H9 (cell line): ENCODE measurements at regions not wholly inside any gene's neighbourhood (a gene's known extent, or its start where the extent isn't known, plus 50 kb on each side); places are given as distances from the start of the nearest gene placed in this dataset.

ENCODE experiments used
- DNase-seq: peaks from one replicate; pipeline ENCODE4 v3.0.0-alpha.2; 2017
- H2AFZ ChIP-seq: one replicate; pipeline ENCODE4 v1.6.1; 2013; ENCODE audit warnings: mild to moderate bottlenecking, low read length, control low read depth, moderate library complexity
- H2AK5ac ChIP-seq: 2 replicates; pipeline ENCODE4 v1.6.1; 2013; ENCODE audit warnings: low read length, control low read depth, mixed read lengths; ENCODE audit not compliant: insufficient read length
- H2BK120ac ChIP-seq: one replicate; pipeline ENCODE4 v1.6.1; 2013; ENCODE audit warnings: low read depth, mild to moderate bottlenecking, low read length, control low read depth, inconsistent platforms; ENCODE audit not compliant: poor library complexity, severe bottlenecking
- H2BK12ac ChIP-seq: 2 replicates; pipeline ENCODE4 v1.6.1; 2013; ENCODE audit warnings: low read length, control low read depth, mixed read lengths, low read depth; ENCODE audit not compliant: insufficient read length
- H2BK15ac ChIP-seq: 2 replicates; pipeline ENCODE4 v1.6.1; 2013; ENCODE audit warnings: low read depth, low read length, control low read depth
- H2BK20ac ChIP-seq: one replicate; pipeline ENCODE4 v1.6.1; 2013; ENCODE audit warnings: low read depth, mild to moderate bottlenecking, low read length, control low read depth, inconsistent platforms; ENCODE audit not compliant: poor library complexity, severe bottlenecking
- H2BK5ac ChIP-seq: 2 replicates; pipeline ENCODE4 v1.6.1; 2013; ENCODE audit warnings: low read length, control low read depth, mixed read lengths; ENCODE audit not compliant: insufficient read length
- H3K14ac ChIP-seq: 2 replicates; pipeline ENCODE4 v1.6.1; 2013; ENCODE audit warnings: low read length, control low read depth; ENCODE audit not compliant: insufficient read depth
- H3K18ac ChIP-seq: 2 replicates; pipeline ENCODE4 v1.6.1; 2013; ENCODE audit warnings: low read depth, mild to moderate bottlenecking, mixed read lengths, low read length, control low read depth; ENCODE audit not compliant: insufficient read length
- H3K23ac ChIP-seq: 2 replicates; pipeline ENCODE4 v1.6.1; 2013; ENCODE audit warnings: low read length, control low read depth, mixed read lengths, low read depth; ENCODE audit not compliant: insufficient read length
- H3K23me2 ChIP-seq: 2 replicates; pipeline ENCODE4 v1.6.1; 2013; ENCODE audit warnings: low read depth, mild to moderate bottlenecking, mixed read lengths, low read length, control low read depth; ENCODE audit not compliant: insufficient read length, poor library complexity, severe bottlenecking
- H3K27ac ChIP-seq: 2 replicates; pipeline ENCODE4 v1.5.1; 2013; ENCODE audit warnings: low read length, control low read depth, mixed read lengths, low read depth; ENCODE audit not compliant: insufficient read length
- H3K27me3 ChIP-seq: 2 replicates; pipeline ENCODE4 v1.6.1; 2013; ENCODE audit warnings: low read length, control low read depth, inconsistent platforms; ENCODE audit not compliant: insufficient read depth
- H3K4ac ChIP-seq: 2 replicates; pipeline ENCODE4 v1.6.1; 2013; ENCODE audit warnings: low read depth, mild to moderate bottlenecking, control low read depth, inconsistent platforms, low read length, moderate library complexity
- H3K4me1 ChIP-seq: 2 replicates; pipeline ENCODE4 v1.6.1; 2013; ENCODE audit warnings: low read length, control low read depth, inconsistent platforms; ENCODE audit not compliant: insufficient read depth
- H3K4me2 ChIP-seq: 2 replicates; pipeline ENCODE4 v1.6.1; 2013; ENCODE audit warnings: low read length, control low read depth, mixed read lengths; ENCODE audit not compliant: insufficient read length, insufficient read depth
- H3K56ac ChIP-seq: 2 replicates; pipeline ENCODE4 v1.6.1; 2013; ENCODE audit warnings: low read depth, mild to moderate bottlenecking, mixed read lengths, low read length, control low read depth; ENCODE audit not compliant: insufficient read length
- H3K79me1 ChIP-seq: 2 replicates; pipeline ENCODE4 v1.6.1; 2013; ENCODE audit warnings: low read depth, mild to moderate bottlenecking, moderate library complexity, low read length, control low read depth, inconsistent platforms; ENCODE audit not compliant: insufficient read depth, poor library complexity, severe bottlenecking
- H3K79me2 ChIP-seq: 2 replicates; pipeline ENCODE4 v1.6.1; 2013; ENCODE audit warnings: low read length, control low read depth, inconsistent platforms; ENCODE audit not compliant: insufficient read depth
- H3K9ac ChIP-seq: 2 replicates; pipeline ENCODE4 v1.6.1; 2013; ENCODE audit warnings: low read length, control low read depth, mixed read lengths; ENCODE audit not compliant: insufficient read length; ENCODE audit errors: extremely low read depth
- H3K9me3 ChIP-seq: one replicate; pipeline ENCODE4 v1.6.1; 2013; ENCODE audit warnings: low read depth, low read length, inconsistent platforms; ENCODE audit not compliant: control insufficient read depth
- H3T11ph ChIP-seq: one replicate; pipeline ENCODE4 v1.6.1; 2013; ENCODE audit warnings: mild to moderate bottlenecking, low read length, control low read depth, inconsistent platforms
- H4K20me1 ChIP-seq: one replicate; pipeline ENCODE4 v1.6.1; 2013; ENCODE audit not compliant: control insufficient read depth, insufficient read length, insufficient read depth
- H4K5ac ChIP-seq: 2 replicates; pipeline ENCODE4 v1.6.1; 2013; ENCODE audit warnings: low read depth, mild to moderate bottlenecking, mixed read lengths, low read length, control low read depth; ENCODE audit not compliant: insufficient read length
- H4K8ac ChIP-seq: replicated peaks from 2 replicates; pipeline ENCODE4 v1.6.1; 2013; ENCODE audit warnings: low read length, control low read depth, mixed read lengths, low read depth; ENCODE audit not compliant: insufficient read length
- H4K91ac ChIP-seq: 2 replicates; pipeline ENCODE4 v1.6.1; 2013; ENCODE audit warnings: low read depth, mild to moderate bottlenecking, moderate library complexity, mixed read lengths, low read length, control low read depth; ENCODE audit not compliant: insufficient read length
- H3K27ac Mint-ChIP-seq, 3 experiments: 2 replicates in 2 of 3; 3 replicates in 1 of 3; pipeline ENCODE4 v1.8.0; 2020 to 2021; ENCODE audit warnings: mixed read lengths in 3 of 3, mild to moderate bottlenecking in 1 of 3, moderate library complexity in 1 of 3
- H3K27me3 Mint-ChIP-seq: 2 replicates; pipeline ENCODE4 v1.8.0; 2021; ENCODE audit warnings: low read depth, mild to moderate bottlenecking, moderate library complexity, mixed read lengths
- H3K36me3 Mint-ChIP-seq, 3 experiments: 2 replicates in 2 of 3; 3 replicates in 1 of 3; pipeline ENCODE4 v1.8.0; 2020 to 2021; ENCODE audit warnings: low read depth in 3 of 3, mixed read lengths in 3 of 3; ENCODE audit not compliant: insufficient read depth in 1 of 3
- H3K4me1 Mint-ChIP-seq, 2 experiments: 2 replicates each; pipeline ENCODE4 v1.8.0; 2020; ENCODE audit warnings: mixed read lengths in 2 of 2
- H3K4me3 Mint-ChIP-seq, 2 experiments: 2 replicates in 1 of 2; 3 replicates in 1 of 2; pipeline ENCODE4 v1.8.0; 2020 to 2021; ENCODE audit warnings: mild to moderate bottlenecking in 2 of 2, mixed read lengths in 2 of 2, moderate library complexity in 1 of 2
- H3K9me3 Mint-ChIP-seq, 2 experiments: 2 replicates in 1 of 2; 3 replicates in 1 of 2; pipeline ENCODE4 v1.8.0; 2020; ENCODE audit warnings: mild to moderate bottlenecking in 2 of 2, mixed read lengths in 2 of 2, moderate library complexity in 1 of 2
- WGBS: extraction: QIAGEN DNeasy Blood & Tissue Kit; methylation state at CpG from one replicate; pipeline ENCODE4 v1.1.7; 2013; ENCODE audit warnings: missing lambda C conversion rate, low lambda C conversion rate, mixed read lengths; ENCODE audit not compliant: insufficient read length; ENCODE audit errors: extremely low coverage; 5-methylcytosine and 5-hydroxymethylcytosine counted together
- TF ChIP-seq, protein P1 (sequence below): fragments of 200-600 bp; sonication (generic); conservative IDR thresholded peaks from 3 replicates; pipeline ENCODE4 v1.8.0; 2021; ENCODE audit warnings: antibody characterized with exemption, mild to moderate bottlenecking

DNA sequence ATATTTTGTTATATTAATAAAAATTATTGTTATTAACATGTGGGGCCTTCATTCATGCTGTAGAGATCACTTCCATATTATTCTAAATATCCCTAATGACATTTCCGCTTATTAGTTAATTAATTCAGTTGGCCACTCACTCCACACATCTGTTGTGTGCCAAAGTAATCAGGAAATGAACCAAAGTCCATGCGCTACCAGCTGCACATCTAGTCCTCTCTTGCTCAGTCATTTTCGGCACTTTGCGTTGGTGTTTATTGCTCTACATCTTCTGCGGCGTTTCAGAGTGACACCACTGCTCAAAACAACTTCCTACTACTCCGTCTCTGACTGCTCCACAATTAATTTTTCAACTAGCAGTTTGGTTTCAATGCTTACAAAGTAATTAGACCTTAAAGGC, 101.4 kb upstream of the ZFHX3 start:
- no peak overlapping the region for H3K56ac ChIP-seq
- no peak overlapping the region for H2BK15ac ChIP-seq
- Mint-ChIP-seq H3K36me3 (no peaks in the 10 kb centered on the region), H3K4me3 (no peak overlapping the region), H3K27me3 (0 out of 2 replicates have a peak, but pooled peaks cover 3% of the 10 kb centered on the region), H3K4me1 (peaks cover 35 to 48% of the 10 kb centered on the region in 2 experiments), H3K9me3 (peaks cover 0 to 2% of the 10 kb centered on the region in 2 experiments; a peak in 1 of 5 replicates), H3K27ac (no peak overlapping the region)
- no peak overlapping the region for H2BK5ac ChIP-seq
- H2AFZ ChIP-seq = no peak overlapping the region
- H3K4me1 ChIP-seq = peaks cover 10% of the 10 kb centered on the region; the same call in 1 of the 2 replicates
- H3K27me3 ChIP-seq = no peaks in the 10 kb centered on the region
- H3K4ac ChIP-seq = no peak overlapping the region
- H3K79me2 ChIP-seq = no peaks in the 10 kb centered on the region
- DNase-seq = no peak
- no peak overlapping the region for H3K18ac ChIP-seq
- no peak overlapping the region for H2BK120ac ChIP-seq
- H3K79me1 ChIP-seq = no peaks in the 10 kb centered on the region
- no peak overlapping the region for H4K5ac ChIP-seq
- WGBS = no CpG with 5 or more reads among the region's 7 CpGs
- H3T11ph ChIP-seq = no peak overlapping the region
- TF ChIP-seq, protein P1, sequence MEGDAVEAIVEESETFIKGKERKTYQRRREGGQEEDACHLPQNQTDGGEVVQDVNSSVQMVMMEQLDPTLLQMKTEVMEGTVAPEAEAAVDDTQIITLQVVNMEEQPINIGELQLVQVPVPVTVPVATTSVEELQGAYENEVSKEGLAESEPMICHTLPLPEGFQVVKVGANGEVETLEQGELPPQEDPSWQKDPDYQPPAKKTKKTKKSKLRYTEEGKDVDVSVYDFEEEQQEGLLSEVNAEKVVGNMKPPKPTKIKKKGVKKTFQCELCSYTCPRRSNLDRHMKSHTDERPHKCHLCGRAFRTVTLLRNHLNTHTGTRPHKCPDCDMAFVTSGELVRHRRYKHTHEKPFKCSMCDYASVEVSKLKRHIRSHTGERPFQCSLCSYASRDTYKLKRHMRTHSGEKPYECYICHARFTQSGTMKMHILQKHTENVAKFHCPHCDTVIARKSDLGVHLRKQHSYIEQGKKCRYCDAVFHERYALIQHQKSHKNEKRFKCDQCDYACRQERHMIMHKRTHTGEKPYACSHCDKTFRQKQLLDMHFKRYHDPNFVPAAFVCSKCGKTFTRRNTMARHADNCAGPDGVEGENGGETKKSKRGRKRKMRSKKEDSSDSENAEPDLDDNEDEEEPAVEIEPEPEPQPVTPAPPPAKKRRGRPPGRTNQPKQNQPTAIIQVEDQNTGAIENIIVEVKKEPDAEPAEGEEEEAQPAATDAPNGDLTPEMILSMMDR = no peak
- H3K9ac ChIP-seq = no peak overlapping the region
- no peaks in the 10 kb centered on the region for H3K23me2 ChIP-seq
- no peak overlapping the region for H2AK5ac ChIP-seq
- no peak overlapping the region for H3K23ac ChIP-seq
- no peak overlapping the region for H4K8ac ChIP-seq
- no peak overlapping the region for H3K27ac ChIP-seq
- no peak overlapping the region for H4K91ac ChIP-seq
- no peak overlapping the region for H3K14ac ChIP-seq
- no peaks in the 10 kb centered on the region for H3K9me3 ChIP-seq
- H4K20me1 ChIP-seq = no peaks in the 10 kb centered on the region
- no peak overlapping the region for H2BK20ac ChIP-seq
- H3K4me2 ChIP-seq = no peak overlapping the region
- no peak overlapping the region for H2BK12ac ChIP-seq
